ENCODE measurements at regions not wholly inside any gene's neighbourhood (a gene's known extent, or its start where the extent isn't known, plus 50 kb on each side); places are given as distances from the start of the nearest gene placed in this dataset.

DNA sequence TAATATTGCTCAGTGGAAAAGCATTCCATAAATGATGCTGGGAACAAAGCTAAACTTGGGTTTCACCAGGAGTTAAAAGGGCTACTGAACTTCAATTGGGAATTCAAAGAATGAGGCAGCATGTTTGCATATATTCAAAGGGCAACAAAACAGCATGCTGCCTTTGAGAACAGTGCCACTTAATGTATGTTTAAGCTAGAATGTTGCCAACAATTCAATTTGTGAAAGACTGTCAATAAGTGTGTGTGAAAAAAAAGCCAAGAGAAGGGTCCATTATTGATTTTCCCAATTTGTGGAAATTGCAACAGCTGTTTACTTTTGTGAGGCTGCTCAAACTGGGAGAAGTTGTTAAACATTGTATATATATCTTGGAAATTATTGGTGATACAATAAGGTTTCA lies 701.9 kb upstream of the ACTRT1 start:
- TF ChIP-seq POLR2AphosphoS5 (IDR thresholded peaks at IDR 0.05; ENCODE audit: borderline replicate concordance, low read depth, low read length), result no peak
- no peak for TF ChIP-seq EZH2 (IDR thresholded peaks at IDR 0.05)

Data from SK-N-MC (cell line).